ENCODE measurements at regions not wholly inside any gene's neighbourhood (a gene's known extent, or its start where the extent isn't known, plus 50 kb on each side); places are given as distances from the start of the nearest gene placed in this dataset.

- TF ChIP-seq CTCF (IDR thresholded peaks at IDR 0.05; ENCODE audit: insufficient read depth, low read depth, low read length) (no peak), EZH2 (IDR thresholded peaks at IDR 0.05; ENCODE audit: insufficient read depth, low read length) (no peak)
Observed at GRCh38 chr1:190688096-190688495, 210.4 kb upstream of the BRINP3 start.
